ENCODE measurements at regions not wholly inside any gene's neighbourhood (a gene's known extent, or its start where the extent isn't known, plus 50 kb on each side); places are given as distances from the start of the nearest gene placed in this dataset.
"Not testable (repeated sequence)": the region's sequence is repeated elsewhere in the genome, so short reads cannot be mapped to it uniquely, and the experiment has no call there.

DNA sequence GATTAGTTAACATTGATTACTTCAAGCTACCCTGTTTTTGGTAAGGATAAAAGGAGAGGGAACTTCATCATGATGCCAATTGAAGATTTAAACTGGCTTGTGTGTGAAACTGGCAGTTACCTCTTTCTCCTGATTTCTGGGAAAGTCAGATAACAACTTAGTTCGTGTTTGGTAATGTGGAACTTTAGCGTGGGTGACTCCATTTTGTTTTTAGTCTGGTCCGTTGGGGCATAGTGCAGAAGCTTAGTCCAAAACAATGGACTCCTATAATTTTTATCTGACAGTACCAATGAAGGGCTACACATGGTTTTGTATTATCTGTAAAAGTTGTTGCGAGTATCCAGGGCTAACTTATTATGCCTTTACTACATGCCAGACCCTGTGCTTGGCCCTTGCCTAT is 294.9 kb downstream of the GUCY2F start:
- DNase-seq (ENCODE audit: low spot score), result no peak
- Mint-ChIP-seq H3K27me3 (ENCODE audit: unreplicated experiment) (peaks cover 2% of the 10 kb centered on the region), H3K27ac (ENCODE audit: unreplicated experiment) (no peak overlapping the region), H3K4me3 (ENCODE audit: unreplicated experiment) (no peak overlapping the region), H3K36me3 (ENCODE audit: low read depth, unreplicated experiment) (no peaks in the 10 kb centered on the region), H3K9me3 (ENCODE audit: unreplicated experiment) (no peaks in the 10 kb centered on the region), H3K4me1 (ENCODE audit: unreplicated experiment) (no peaks in the 10 kb centered on the region)
- TF ChIP-seq, protein P1, sequence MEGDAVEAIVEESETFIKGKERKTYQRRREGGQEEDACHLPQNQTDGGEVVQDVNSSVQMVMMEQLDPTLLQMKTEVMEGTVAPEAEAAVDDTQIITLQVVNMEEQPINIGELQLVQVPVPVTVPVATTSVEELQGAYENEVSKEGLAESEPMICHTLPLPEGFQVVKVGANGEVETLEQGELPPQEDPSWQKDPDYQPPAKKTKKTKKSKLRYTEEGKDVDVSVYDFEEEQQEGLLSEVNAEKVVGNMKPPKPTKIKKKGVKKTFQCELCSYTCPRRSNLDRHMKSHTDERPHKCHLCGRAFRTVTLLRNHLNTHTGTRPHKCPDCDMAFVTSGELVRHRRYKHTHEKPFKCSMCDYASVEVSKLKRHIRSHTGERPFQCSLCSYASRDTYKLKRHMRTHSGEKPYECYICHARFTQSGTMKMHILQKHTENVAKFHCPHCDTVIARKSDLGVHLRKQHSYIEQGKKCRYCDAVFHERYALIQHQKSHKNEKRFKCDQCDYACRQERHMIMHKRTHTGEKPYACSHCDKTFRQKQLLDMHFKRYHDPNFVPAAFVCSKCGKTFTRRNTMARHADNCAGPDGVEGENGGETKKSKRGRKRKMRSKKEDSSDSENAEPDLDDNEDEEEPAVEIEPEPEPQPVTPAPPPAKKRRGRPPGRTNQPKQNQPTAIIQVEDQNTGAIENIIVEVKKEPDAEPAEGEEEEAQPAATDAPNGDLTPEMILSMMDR (IDR thresholded peaks at IDR 0.05; ENCODE audit: unreplicated experiment), result no peak

DNA sequence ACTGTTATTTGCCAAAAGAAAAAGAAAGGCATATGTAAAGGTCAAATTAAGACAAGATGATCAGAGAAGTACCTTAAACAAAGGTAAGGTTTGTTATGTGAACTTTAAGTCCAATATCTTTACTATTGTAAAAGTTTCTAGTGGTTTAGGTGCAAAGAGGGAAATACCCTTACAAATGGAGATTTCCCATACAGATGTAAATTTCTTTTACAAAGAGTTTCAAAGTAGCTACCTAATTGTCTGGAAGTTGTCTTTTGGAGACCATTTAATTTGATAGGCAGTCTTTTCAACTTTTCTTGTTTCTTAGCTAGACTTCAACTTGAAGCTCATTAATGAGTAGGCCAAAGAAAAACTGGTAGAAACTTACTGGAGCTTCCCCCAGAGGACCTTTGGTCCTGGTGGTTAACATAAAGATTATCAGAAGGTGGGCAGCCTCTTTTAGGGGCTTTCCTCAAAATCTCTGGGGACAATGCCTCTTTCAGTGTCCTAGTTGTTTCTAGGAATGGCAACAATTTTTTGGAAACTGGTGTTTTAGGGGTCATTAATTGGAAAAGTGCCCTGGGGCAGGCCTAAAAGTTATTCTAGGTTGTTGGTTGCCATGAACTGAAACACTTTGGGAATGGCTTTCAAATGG is 297.3 kb downstream of the GUCY2F start:
- no peaks in the 10 kb centered on the region for H3K36me3 Mint-ChIP-seq (ENCODE audit: low read depth, unreplicated experiment)
- peaks cover 7% of the 10 kb centered on the region for H3K27me3 Mint-ChIP-seq (ENCODE audit: unreplicated experiment)
- H3K4me1 Mint-ChIP-seq (ENCODE audit: unreplicated experiment), result no peaks in the 10 kb centered on the region
- H3K27ac Mint-ChIP-seq (ENCODE audit: unreplicated experiment), result no peak overlapping the region
- no peak for DNase-seq (ENCODE audit: low spot score)
- TF ChIP-seq, protein P1 (IDR thresholded peaks at IDR 0.05; ENCODE audit: unreplicated experiment), result no peak
- no peak overlapping the region for H3K4me3 Mint-ChIP-seq (ENCODE audit: unreplicated experiment)
- H3K9me3 Mint-ChIP-seq (ENCODE audit: unreplicated experiment), result no peaks in the 10 kb centered on the region

DNA sequence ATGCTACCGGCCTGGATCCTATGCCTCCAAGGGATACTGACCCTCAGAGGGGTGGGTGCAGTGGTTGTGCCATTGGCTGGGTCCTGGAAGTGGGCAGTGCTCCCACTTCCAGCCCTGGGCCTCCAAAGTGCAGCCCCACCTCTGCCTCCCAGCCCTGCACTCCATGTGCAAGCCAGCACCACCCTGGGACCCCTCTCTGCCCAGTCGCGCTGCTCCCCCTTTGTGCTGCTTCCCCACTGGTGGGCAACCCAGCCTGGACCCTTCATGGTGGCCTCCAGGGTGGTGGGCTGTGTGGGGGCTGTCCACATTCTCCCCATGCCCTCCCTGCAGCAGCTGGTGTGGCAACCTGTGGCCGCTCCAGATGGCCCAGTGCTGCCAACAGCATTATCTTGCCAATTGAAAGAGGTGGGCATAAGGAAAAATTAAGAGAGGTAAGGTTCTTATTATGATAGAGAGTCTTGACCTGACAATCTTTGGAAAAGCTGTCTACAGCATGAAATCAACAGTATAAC is 309.7 kb downstream of the GUCY2F start:
- H3K36me3 Mint-ChIP-seq (ENCODE audit: low read depth, unreplicated experiment), result no peaks in the 10 kb centered on the region
- H3K4me3 Mint-ChIP-seq (ENCODE audit: unreplicated experiment), result no peak overlapping the region
- no peaks in the 10 kb centered on the region for H3K27me3 Mint-ChIP-seq (ENCODE audit: unreplicated experiment)
- H3K27ac Mint-ChIP-seq (ENCODE audit: unreplicated experiment), result no peak overlapping the region
- no peaks in the 10 kb centered on the region for H3K9me3 Mint-ChIP-seq (ENCODE audit: unreplicated experiment)
- no peak for DNase-seq (ENCODE audit: low spot score)
- no peaks in the 10 kb centered on the region for H3K4me1 Mint-ChIP-seq (ENCODE audit: unreplicated experiment)
- TF ChIP-seq, protein P1 (IDR thresholded peaks at IDR 0.05; ENCODE audit: unreplicated experiment), result no peak

DNA sequence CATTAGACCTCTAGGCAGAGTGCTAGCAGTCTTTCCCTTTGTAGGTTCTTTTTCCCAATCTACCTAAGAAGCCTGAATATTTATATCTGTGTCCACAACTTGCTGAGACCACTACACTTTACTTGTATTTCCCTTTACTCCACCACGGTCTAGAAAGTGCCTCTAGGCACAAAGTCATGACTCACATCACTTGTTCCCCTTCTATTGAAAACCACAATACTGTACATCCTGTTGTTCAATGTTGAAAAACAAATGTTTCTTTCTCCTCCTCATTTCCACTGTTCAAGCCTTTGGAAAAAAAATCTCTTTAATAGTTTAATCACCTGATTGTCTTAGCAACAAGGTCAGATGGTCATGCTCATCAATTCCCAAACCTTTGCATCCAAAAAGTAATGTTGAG is 326.7 kb downstream of the GUCY2F start:
- no peaks in the 10 kb centered on the region for H3K4me1 Mint-ChIP-seq (ENCODE audit: unreplicated experiment)
- H3K9me3 Mint-ChIP-seq (ENCODE audit: unreplicated experiment), result no peaks in the 10 kb centered on the region
- H3K4me3 Mint-ChIP-seq (ENCODE audit: unreplicated experiment), result no peak overlapping the region
- H3K36me3 Mint-ChIP-seq (ENCODE audit: low read depth, unreplicated experiment), result no peaks in the 10 kb centered on the region
- DNase-seq (ENCODE audit: low spot score), result no peak
- peaks cover 3% of the 10 kb centered on the region for H3K27me3 Mint-ChIP-seq (ENCODE audit: unreplicated experiment)
- H3K27ac Mint-ChIP-seq (ENCODE audit: unreplicated experiment), result no peak overlapping the region
- TF ChIP-seq, protein P1 (IDR thresholded peaks at IDR 0.05; ENCODE audit: unreplicated experiment), result no peak

DNA sequence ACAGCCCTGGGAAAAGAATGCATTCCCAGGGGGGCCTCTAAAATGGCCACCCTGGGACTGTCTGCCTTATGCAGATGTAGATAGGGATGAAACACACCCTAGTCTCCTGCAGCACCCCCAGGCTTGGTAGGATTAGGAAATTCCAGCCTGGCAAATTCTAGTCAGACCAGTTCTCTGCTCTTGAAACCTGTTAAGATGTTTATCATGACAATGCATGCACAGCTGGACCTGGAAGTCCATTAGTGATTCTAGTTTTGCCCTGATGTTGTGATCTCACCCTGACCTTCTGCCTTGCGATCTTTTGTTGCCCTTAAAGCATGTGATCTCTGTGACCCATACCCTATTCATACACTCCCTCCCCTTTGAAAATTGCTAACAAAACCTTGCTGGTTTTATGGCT is 337.7 kb downstream of the GUCY2F start:
- not testable (repeated sequence) for H3K36me3 Mint-ChIP-seq (ENCODE audit: low read depth, unreplicated experiment); DNase-seq (ENCODE audit: low spot score); H3K4me1 Mint-ChIP-seq (ENCODE audit: unreplicated experiment); H3K9me3 Mint-ChIP-seq (ENCODE audit: unreplicated experiment); H3K27me3 Mint-ChIP-seq (ENCODE audit: unreplicated experiment); H3K27ac Mint-ChIP-seq (ENCODE audit: unreplicated experiment); H3K4me3 Mint-ChIP-seq (ENCODE audit: unreplicated experiment)
